HG03064 (cell line): ENCODE measurements at regions not wholly inside any gene's neighbourhood (a gene's known extent, or its start where the extent isn't known, plus 50 kb on each side); places are given as distances from the start of the nearest gene placed in this dataset.
"Not testable (repeated sequence)": the region's sequence is repeated elsewhere in the genome, so short reads cannot be mapped to it uniquely, and the experiment has no call there.

Experiments
- ATAC-seq: cut with Tn5 transposase; IDR thresholded peaks from one replicate; pipeline ENCODE4 v1.9.1; 2021; ENCODE audit warnings: low read depth; ENCODE audit not compliant: unreplicated experiment

- ATAC-seq: no peak
Observed at GRCh38 chr6:71197267-71197666, 91.3 kb upstream of the OGFRL1 start.

GRCh38 chr6:71197780-71198179 is 90.8 kb upstream of the OGFRL1 start:
- no peak for ATAC-seq

GRCh38 chr6:71198908-71199307 is 89.7 kb upstream of the OGFRL1 start:
- ATAC-seq: no peak

- ATAC-seq: no peak
Observed at GRCh38 chr6:71199736-71200135, 88.9 kb upstream of the OGFRL1 start.

GRCh38 chr6:71203206-71203605 is 85.4 kb upstream of the OGFRL1 start:
- no peak for ATAC-seq

- ATAC-seq: no peak
Observed at GRCh38 chr6:71204741-71205140, 83.9 kb upstream of the OGFRL1 start.

GRCh38 chr6:71205336-71205956 is 83.2 kb upstream of the OGFRL1 start:
- no peak for ATAC-seq

- no peak for ATAC-seq
Observed at GRCh38 chr6:71206089-71206488, 82.5 kb upstream of the OGFRL1 start.

- no peak for ATAC-seq
Observed at GRCh38 chr6:71209206-71209605, 79.4 kb upstream of the OGFRL1 start.

- ATAC-seq: no peak
Observed at GRCh38 chr6:71209626-71210025, 79.0 kb upstream of the OGFRL1 start.

- ATAC-seq: no peak
Observed at GRCh38 chr6:71211799-71212198, 76.8 kb upstream of the OGFRL1 start.

- no peak for ATAC-seq
Observed at GRCh38 chr6:71220466-71220865, 68.1 kb upstream of the OGFRL1 start.

GRCh38 chr6:71222671-71223070 is 65.9 kb upstream of the OGFRL1 start:
- ATAC-seq: no peak

GRCh38 chr6:71224011-71224410 is 64.6 kb upstream of the OGFRL1 start:
- no peak for ATAC-seq

- no peak for ATAC-seq
Observed at GRCh38 chr6:71226151-71226550, 62.5 kb upstream of the OGFRL1 start.

- ATAC-seq: no peak
Observed at GRCh38 chr6:71228461-71229041, 60.1 kb upstream of the OGFRL1 start.

GRCh38 chr6:71229477-71229876 is 59.1 kb upstream of the OGFRL1 start:
- no peak for ATAC-seq

GRCh38 chr6:71232890-71233289 is 55.7 kb upstream of the OGFRL1 start:
- not testable (repeated sequence) for ATAC-seq

GRCh38 chr6:71236926-71237434 is 51.6 kb upstream of the OGFRL1 start:
- ATAC-seq: no peak

- no peak for ATAC-seq
Observed at GRCh38 chr6:71238351-71238750, 50.3 kb upstream of the OGFRL1 start.
